Duodenal mucosa (tissue), 2 donors: ENCODE measurements at regions not wholly inside any gene's neighbourhood (a gene's known extent, or its start where the extent isn't known, plus 50 kb on each side); places are given as distances from the start of the nearest gene placed in this dataset.

Source experiments
- H3K27ac ChIP-seq: one replicate; pipeline ENCODE4 v1.7.0; 2013; ENCODE audit warnings: low read depth, low read length
- H3K27me3 ChIP-seq, 2 donors: one replicate each; pipeline ENCODE4 v1.7.0; 2013; ENCODE audit warnings: low read length in 2 of 2, control low read depth in 1 of 2; ENCODE audit not compliant: insufficient read depth in 2 of 2, control insufficient read depth in 1 of 2
- H3K36me3 ChIP-seq, 2 donors: one replicate each; pipeline ENCODE4 v1.7.0; 2013; ENCODE audit warnings: low read length in 2 of 2, control low read depth in 1 of 2; ENCODE audit not compliant: insufficient read depth in 2 of 2, control insufficient read depth in 1 of 2
- H3K4me1 ChIP-seq, 2 donors: one replicate each; pipeline ENCODE4 v1.7.0; 2013; ENCODE audit warnings: low read length in 2 of 2, control low read depth in 1 of 2; ENCODE audit not compliant: insufficient read depth in 2 of 2, control insufficient read depth in 1 of 2
- H3K4me3 ChIP-seq, 2 donors: one replicate each; pipeline ENCODE4 v1.7.0; 2013; ENCODE audit warnings: low read length in 2 of 2, low read depth in 1 of 2
- H3K9ac ChIP-seq, 2 donors: one replicate each; pipeline ENCODE4 v1.7.0; 2013; ENCODE audit warnings: low read length in 2 of 2, low read depth in 1 of 2
- H3K9me3 ChIP-seq, 2 donors: one replicate each; pipeline ENCODE4 v1.7.0; 2013; ENCODE audit warnings: low read length in 2 of 2, control low read depth in 1 of 2; ENCODE audit not compliant: control insufficient read depth in 1 of 2

DNA sequence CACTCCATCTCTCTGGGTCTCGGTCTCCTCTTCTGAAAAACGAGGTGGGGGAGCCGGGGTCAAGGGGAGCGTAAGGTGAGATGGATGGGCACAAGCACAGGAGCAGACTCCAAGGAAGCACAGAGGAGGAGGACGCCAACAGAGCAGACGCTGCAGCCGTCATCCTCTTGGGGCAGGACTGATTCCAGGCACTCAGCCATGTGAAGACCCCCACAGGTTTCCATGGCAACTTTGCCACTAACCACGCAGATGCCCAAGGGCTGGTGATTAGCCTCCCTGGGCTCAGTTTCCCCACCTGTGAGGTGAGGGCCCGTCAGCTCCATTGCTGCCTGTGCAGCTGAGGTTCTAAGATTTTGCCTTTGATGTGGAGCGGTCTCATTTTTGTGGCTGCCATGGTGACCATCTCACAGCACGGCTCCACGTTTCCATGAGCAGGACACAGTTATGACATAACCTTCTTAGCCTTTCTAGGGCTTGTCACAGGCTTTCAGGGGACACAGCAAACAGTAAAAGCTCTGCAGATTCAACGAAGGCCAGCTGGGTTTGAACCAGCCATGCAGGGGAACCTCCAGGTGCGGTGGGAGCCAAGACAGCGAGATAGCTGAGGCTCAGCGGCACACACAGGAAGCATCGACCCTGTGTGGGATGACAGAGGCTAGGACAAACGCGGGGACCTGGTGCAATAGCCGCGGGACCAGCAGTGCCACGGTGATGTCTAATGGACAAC, 170.3 kb downstream of the NUP210 start:
- no peaks in the 10 kb centered on the region for H3K4me1 ChIP-seq
- H3K9me3 ChIP-seq = no peaks in the 10 kb centered on the region
- no peaks in the 10 kb centered on the region for H3K27me3 ChIP-seq
- no peaks in the 10 kb centered on the region for H3K36me3 ChIP-seq
- H3K9ac ChIP-seq = no peak overlapping the region
- H3K4me3 ChIP-seq = no peak overlapping the region
- H3K27ac ChIP-seq = no peak overlapping the region

DNA sequence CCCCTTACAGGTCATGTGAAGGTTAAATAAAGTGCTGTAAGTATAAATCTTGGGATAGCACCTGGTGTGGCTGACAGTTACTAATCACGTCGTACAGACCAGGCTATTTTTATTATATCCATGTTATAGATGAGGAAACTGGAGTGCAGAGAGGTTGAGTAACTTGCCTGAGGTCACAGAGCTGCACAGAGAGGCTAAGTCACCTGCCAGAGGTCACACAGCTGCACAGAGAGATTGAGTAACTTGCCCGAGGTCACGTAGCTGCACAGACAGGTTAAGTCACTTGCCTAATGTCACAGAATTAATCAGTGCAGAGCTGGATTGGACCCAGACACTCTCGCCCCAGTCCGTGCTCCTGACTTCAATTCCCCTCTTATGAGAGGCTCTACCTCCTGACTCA, 171.5 kb downstream of the NUP210 start:
- Histone ChIP-seq H3K9ac (no peak overlapping the region), H3K27me3 (no peaks in the 10 kb centered on the region), H3K9me3 (no peaks in the 10 kb centered on the region), H3K4me3 (no peak overlapping the region), H3K36me3 (no peaks in the 10 kb centered on the region), H3K27ac (no peak overlapping the region), H3K4me1 (no peaks in the 10 kb centered on the region)

DNA sequence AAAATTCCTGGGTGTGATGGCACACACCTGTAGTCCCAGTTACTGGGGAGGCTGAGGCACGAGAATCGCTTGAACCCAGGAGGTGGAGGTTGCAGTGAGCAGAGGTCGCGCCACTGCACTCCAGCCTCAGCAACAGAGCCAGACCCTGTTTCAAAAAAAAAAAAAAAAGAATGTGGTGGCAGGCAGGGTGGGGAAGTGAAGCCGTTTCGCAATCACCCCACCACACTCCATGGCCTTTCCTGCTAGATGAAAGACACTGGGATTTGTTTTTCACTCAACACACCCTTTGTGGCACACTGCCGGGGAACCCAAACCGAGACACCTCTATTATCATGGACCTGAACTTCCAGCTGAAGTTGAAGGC, 172.4 kb upstream of the IQSEC1 start:
- H3K27ac ChIP-seq = no peak overlapping the region

DNA sequence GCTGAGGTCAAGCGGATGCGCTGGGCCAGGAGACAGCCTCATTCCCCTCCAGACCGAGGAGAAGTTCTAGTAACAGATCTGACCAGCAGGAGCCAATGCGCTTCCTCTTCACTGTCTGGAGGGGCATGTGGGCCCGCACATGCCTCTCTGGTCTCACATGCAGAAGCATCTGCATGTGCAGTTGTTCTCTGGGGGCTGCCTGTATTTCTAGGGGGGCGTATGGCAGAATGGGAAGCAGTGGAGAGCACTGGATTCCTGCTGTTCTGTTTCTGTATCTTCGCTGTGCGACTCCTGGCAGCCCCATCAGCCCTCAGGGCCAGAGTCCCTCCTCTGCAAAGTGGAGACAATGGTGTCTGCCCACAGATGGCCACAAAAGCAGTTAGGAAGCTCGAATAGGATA, 170.4 kb upstream of the IQSEC1 start:
- no peak overlapping the region for H3K27ac ChIP-seq
- H3K4me1 ChIP-seq = no peaks in the 10 kb centered on the region
- H3K9ac ChIP-seq = no peak overlapping the region
- no peaks in the 10 kb centered on the region for H3K27me3 ChIP-seq
- H3K4me3 ChIP-seq = no peak overlapping the region
- H3K9me3 ChIP-seq = no peaks in the 10 kb centered on the region
- H3K36me3 ChIP-seq = no peaks in the 10 kb centered on the region

More for the DNA sequence above, 172.4 kb upstream of the IQSEC1 start:
- H3K9ac ChIP-seq = no peak overlapping the region
- H3K36me3 ChIP-seq = no peaks in the 10 kb centered on the region
- H3K9me3 ChIP-seq = no peaks in the 10 kb centered on the region
- no peaks in the 10 kb centered on the region for H3K4me1 ChIP-seq
- no peaks in the 10 kb centered on the region for H3K27me3 ChIP-seq
- no peak overlapping the region for H3K4me3 ChIP-seq

DNA sequence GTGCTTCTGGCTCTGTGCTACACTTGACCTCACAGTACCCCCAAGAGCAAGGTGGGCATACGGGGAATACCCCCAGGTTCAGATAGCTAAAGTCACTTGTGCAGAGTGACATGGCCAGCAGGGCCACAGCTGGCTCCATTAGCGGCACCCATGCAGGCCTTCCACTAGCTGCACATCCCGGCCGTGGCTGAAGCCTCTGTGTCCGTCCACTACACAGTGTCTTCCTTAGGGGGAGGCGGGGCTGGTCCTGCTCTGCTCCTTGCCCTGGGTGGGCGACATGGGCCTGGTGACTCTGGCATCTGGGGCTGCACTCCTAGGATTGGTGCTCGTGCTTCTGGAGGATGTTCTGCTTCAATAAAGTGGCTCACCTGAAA, 169.1 kb upstream of the IQSEC1 start:
- H3K27me3 ChIP-seq = no peaks in the 10 kb centered on the region
- H3K4me3 ChIP-seq = no peak overlapping the region
- no peaks in the 10 kb centered on the region for H3K36me3 ChIP-seq
- no peak overlapping the region for H3K9ac ChIP-seq
- no peak overlapping the region for H3K27ac ChIP-seq
- no peaks in the 10 kb centered on the region for H3K4me1 ChIP-seq
- no peaks in the 10 kb centered on the region for H3K9me3 ChIP-seq

DNA sequence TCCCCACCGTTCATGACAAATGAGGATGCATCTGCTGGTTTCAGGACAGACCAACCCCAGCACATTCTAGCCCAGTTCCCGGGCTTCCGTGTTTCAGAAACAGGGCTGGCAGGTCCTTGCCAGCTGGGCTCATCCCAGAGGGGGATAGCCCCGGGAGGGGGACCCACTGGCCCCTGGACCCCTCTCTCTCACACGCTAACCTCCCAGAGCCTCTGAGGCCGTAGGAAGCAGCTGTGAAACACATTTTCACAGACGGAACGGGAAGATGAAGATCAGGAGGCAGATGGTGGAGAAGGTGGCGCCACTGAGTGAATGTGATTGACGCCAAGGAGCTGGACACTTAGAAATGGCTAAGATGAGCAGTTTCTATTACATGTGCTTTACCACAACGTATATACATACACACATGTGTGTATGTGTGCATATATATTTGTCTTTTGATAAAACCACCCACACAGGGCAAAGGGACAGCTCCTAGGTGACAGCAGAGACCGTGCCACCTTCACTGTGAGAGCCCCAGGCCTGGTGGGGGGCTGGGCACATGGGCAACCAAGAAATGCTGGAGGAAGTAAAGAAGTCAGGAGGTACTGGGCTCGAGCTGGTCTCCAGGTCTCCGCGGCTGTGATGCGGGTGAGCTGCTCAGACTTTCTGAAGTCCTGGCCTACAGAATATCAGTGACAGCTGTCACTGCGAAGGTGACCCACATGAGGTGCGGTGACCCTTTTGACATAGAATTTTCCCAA, 168.6 kb upstream of the IQSEC1 start:
- H3K9ac ChIP-seq = no peak overlapping the region
- no peak overlapping the region for H3K4me3 ChIP-seq
- H3K27me3 ChIP-seq = no peaks in the 10 kb centered on the region
- no peaks in the 10 kb centered on the region for H3K9me3 ChIP-seq
- no peak overlapping the region for H3K27ac ChIP-seq
- no peaks in the 10 kb centered on the region for H3K4me1 ChIP-seq
- H3K36me3 ChIP-seq = no peaks in the 10 kb centered on the region

DNA sequence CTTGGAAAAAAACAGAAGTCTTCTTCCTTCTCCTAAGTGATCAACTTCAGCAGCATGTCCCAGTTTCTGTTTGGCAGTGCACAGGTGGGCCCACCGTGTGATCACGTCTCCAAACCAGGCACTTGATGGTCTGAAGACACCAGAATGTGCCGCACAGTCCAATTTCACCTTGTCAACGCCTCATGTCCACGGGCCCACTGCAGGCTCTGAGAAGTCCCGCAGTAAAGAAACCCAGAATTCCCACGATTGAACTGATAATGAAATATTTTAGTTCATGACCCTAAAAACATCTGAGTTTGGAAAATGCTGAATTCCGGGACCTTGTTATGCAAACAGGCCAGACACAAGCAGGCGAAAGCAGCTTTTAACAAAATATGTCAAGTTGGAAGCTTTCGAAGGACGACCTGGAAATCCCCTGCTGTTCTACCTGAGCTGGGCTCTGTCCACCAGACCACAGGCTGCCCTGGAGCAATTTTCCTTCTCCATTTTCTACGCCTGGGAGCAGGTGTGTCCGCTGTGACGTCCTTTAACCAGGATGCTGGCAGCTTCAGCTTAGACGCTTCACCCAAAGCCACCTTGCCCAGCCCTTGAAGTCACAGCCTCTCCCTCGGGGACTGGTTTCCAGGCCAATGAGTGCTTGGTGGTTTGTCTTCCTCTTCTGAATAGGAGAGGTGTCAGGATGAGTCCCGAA, 167.8 kb upstream of the IQSEC1 start:
- Histone ChIP-seq H3K4me1 (no peaks in the 10 kb centered on the region), H3K9me3 (no peaks in the 10 kb centered on the region), H3K36me3 (no peaks in the 10 kb centered on the region), H3K4me3 (no peak overlapping the region), H3K9ac (no peak overlapping the region), H3K27ac (no peak overlapping the region), H3K27me3 (peaks cover 0 to 4% of the 10 kb centered on the region in 2 donors)

DNA sequence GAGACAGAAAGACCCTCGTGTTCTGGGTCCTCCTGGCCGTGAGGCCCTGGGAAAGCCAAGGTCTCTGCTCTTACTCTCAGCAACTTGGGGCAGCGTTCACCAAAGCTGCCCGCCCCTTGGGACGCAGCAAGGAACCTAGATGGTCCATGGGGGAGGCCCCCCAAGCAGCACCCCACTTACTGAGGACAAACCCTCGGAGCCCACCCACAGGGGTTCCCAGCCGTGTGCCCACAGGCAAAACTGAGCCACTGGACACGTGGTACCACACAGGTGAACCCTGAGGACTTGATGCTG, 166.2 kb upstream of the IQSEC1 start:
- Histone ChIP-seq H3K4me3 (no peak overlapping the region), H3K27me3 (peaks cover 0 to 5% of the 10 kb centered on the region in 2 donors), H3K9me3 (no peaks in the 10 kb centered on the region), H3K27ac (no peak overlapping the region), H3K4me1 (no peaks in the 10 kb centered on the region), H3K36me3 (no peaks in the 10 kb centered on the region), H3K9ac (no peak overlapping the region)

DNA sequence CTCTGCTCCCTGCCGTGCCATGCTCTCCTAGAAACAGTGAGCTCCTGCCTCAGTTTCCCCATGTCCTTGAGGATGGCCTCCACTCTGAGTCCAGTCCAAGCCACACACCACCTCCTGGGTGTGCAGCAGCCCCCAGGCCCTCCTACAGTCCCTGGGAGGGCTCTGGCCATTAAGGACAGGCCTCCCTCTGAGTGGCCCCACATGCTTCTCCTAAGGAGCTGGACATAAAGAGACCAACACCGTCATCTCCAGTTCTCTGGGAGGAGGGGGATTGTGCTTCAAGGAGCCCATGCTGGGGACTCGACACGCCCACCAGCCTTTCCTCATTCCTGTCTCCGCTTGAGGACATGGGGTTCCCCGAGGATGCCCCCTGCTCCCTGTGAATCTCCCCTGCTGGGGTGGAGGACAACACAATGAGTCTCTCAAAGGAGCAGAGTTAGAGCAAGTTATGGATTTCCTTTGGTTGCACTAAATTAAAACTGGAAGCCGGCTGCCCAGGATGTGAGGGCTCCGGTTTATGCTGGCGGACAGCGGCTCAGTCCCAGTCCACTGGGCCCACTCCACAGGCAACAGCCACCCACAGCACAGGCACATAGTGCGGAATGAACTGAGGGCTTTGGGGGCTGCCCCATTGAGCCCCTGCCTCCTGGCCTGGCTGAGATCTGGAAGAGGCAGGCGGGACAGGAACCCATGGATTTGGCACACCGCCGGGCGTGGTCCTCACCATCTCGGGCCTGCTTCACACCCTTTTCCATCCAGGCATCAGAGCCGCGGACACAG, 165.6 kb upstream of the IQSEC1 start:
- Histone ChIP-seq H3K9ac (no peak overlapping the region), H3K36me3 (no peaks in the 10 kb centered on the region), H3K9me3 (no peaks in the 10 kb centered on the region), H3K4me1 (no peaks in the 10 kb centered on the region), H3K27ac (no peak overlapping the region), H3K4me3 (no peak overlapping the region), H3K27me3 (peaks cover 0 to 5% of the 10 kb centered on the region in 2 donors)
